ENCODE measurements at regions not wholly inside any gene's neighbourhood (a gene's known extent, or its start where the extent isn't known, plus 50 kb on each side); places are given as distances from the start of the nearest gene placed in this dataset.

DNA sequence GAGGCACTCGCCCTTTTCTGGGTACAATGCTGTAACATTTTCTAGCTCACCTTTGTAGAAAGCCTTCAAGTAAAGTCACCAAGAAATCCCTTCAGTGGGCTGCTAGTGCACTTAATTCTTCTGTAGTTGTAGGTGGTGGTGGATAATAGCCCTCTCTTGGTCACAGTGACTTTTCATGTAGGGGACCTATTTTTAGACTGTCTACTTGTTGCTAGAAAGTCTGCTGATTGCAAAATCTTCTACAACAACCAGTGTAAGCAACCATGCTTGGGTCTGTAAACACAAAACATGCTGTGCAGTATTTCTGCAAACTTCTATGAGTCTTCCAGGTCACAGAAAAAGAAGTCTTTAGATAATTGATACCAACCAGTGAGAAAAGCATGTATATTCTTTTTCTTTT is 55.6 kb downstream of the PBDC1 start:
- H3K36me3 ChIP-seq (replicated peaks in 1 of 2; ENCODE audit: control insufficient read depth in 1 of 2, insufficient read depth in 2 of 2, low read length in 2 of 2) = no peaks in the 10 kb centered on the region
- H2AFZ ChIP-seq (ENCODE audit: insufficient read depth, low read depth, low read length, poor library complexity, severe bottlenecking) = no peak overlapping the region
- no peaks in the 10 kb centered on the region for H3K4me1 ChIP-seq (ENCODE audit: control insufficient read depth in 1 of 2, insufficient read depth in 2 of 2, low read length in 2 of 2)
- TF ChIP-seq, protein P1, sequence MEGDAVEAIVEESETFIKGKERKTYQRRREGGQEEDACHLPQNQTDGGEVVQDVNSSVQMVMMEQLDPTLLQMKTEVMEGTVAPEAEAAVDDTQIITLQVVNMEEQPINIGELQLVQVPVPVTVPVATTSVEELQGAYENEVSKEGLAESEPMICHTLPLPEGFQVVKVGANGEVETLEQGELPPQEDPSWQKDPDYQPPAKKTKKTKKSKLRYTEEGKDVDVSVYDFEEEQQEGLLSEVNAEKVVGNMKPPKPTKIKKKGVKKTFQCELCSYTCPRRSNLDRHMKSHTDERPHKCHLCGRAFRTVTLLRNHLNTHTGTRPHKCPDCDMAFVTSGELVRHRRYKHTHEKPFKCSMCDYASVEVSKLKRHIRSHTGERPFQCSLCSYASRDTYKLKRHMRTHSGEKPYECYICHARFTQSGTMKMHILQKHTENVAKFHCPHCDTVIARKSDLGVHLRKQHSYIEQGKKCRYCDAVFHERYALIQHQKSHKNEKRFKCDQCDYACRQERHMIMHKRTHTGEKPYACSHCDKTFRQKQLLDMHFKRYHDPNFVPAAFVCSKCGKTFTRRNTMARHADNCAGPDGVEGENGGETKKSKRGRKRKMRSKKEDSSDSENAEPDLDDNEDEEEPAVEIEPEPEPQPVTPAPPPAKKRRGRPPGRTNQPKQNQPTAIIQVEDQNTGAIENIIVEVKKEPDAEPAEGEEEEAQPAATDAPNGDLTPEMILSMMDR (IDR thresholded peaks at IDR 0.05) = no peak
- no CpG with 5 or more reads among the region's 1 CpG for WGBS (ENCODE audit: insufficient coverage)
- no peak overlapping the region for H3K4me2 ChIP-seq (replicated peaks; ENCODE audit: extremely low read depth, low read length, poor library complexity, severe bottlenecking)
- no peak overlapping the region for H3K27ac Mint-ChIP-seq
- no peaks in the 10 kb centered on the region for H3K9me3 ChIP-seq (replicated peaks in 1 of 2; ENCODE audit: control insufficient read depth in 1 of 2, insufficient read depth in 1 of 2, low read length in 2 of 2)
- no peak overlapping the region for H3K9ac ChIP-seq (ENCODE audit: insufficient read depth, low read length, poor library complexity, severe bottlenecking)
- no peaks in the 10 kb centered on the region for H3K36me3 Mint-ChIP-seq
- DNase-seq = no peak
- H4K20me1 ChIP-seq (ENCODE audit: insufficient read depth, low read length) = no peaks in the 10 kb centered on the region
- H3K27ac ChIP-seq (ENCODE audit: low read depth in 1 of 2, low read length in 2 of 2) = no peak overlapping the region
- no peak overlapping the region for H3K4me3 Mint-ChIP-seq
- intact Hi-C loops (cut with micrococcal nuclease) = no loop called here
- peaks cover 0 to 3% (median 2%) of the 10 kb centered on the region in 3 donors for H3K27me3 Mint-ChIP-seq (ENCODE audit: low read depth in 3 of 3)
- peaks cover 0 to 13% (median 3%) of the 10 kb centered on the region in 7 donors for H3K9me3 Mint-ChIP-seq
- no peak overlapping the region for H3K4me3 ChIP-seq (replicated peaks in 1 of 3; ENCODE audit: low read depth in 2 of 3, low read length in 3 of 3)
- no peaks in the 10 kb centered on the region for H3K27me3 ChIP-seq (ENCODE audit: control insufficient read depth in 2 of 2, insufficient read depth in 2 of 2, low read length in 2 of 2)
- no peaks in the 10 kb centered on the region for H3K4me1 Mint-ChIP-seq
- H3K79me2 ChIP-seq (ENCODE audit: insufficient read depth, low read length) = no peaks in the 10 kb centered on the region

DNA sequence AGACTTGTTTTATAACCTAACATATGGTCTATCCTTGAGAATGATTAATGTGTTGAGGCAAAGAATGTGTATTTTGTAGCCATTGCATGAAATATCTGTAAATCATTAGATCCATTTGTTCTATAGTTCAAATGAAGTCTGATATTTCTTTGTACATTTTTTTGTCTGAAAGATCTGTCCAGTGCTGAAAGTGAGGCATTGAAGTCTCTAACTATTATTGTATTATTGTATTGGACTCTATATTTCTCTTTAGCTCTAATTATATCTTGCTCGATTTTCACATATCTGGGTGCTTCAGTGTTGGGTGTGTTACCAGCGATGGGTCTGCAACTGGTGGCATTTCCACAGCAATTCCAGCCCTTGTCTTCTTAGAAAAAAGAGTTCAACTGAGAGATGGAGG is 76.0 kb downstream of the PBDC1 start:
- peaks cover 0 to 4% (median 0%) of the 10 kb centered on the region in 7 donors for H3K9me3 Mint-ChIP-seq
- Histone ChIP-seq H3K79me2 (ENCODE audit: insufficient read depth, low read length) (no peaks in the 10 kb centered on the region), H3K4me3 (replicated peaks in 1 of 3; ENCODE audit: low read depth in 2 of 3, low read length in 3 of 3) (no peak overlapping the region), H3K27ac (ENCODE audit: low read depth in 1 of 2, low read length in 2 of 2) (no peak overlapping the region), H3K27me3 (ENCODE audit: control insufficient read depth in 2 of 2, insufficient read depth in 2 of 2, low read length in 2 of 2) (no peaks in the 10 kb centered on the region), H3K36me3 (replicated peaks in 1 of 2; ENCODE audit: control insufficient read depth in 1 of 2, insufficient read depth in 2 of 2, low read length in 2 of 2) (no peaks in the 10 kb centered on the region), H3K4me1 (ENCODE audit: control insufficient read depth in 1 of 2, insufficient read depth in 2 of 2, low read length in 2 of 2) (no peaks in the 10 kb centered on the region), H2AFZ (ENCODE audit: insufficient read depth, low read depth, low read length, poor library complexity, severe bottlenecking) (no peak overlapping the region), H3K4me2 (replicated peaks; ENCODE audit: extremely low read depth, low read length, poor library complexity, severe bottlenecking) (no peak overlapping the region), H3K9ac (ENCODE audit: insufficient read depth, low read length, poor library complexity, severe bottlenecking) (no peak overlapping the region), H3K9me3 (replicated peaks in 1 of 2; ENCODE audit: control insufficient read depth in 1 of 2, insufficient read depth in 1 of 2, low read length in 2 of 2) (no peaks in the 10 kb centered on the region), H4K20me1 (ENCODE audit: insufficient read depth, low read length) (no peaks in the 10 kb centered on the region)
- no peak overlapping the region for H3K27ac Mint-ChIP-seq
- intact Hi-C loops (cut with micrococcal nuclease) = no loop called here
- peaks cover 0 to 4% (median 0%) of the 10 kb centered on the region in 3 donors for H3K27me3 Mint-ChIP-seq (ENCODE audit: low read depth in 3 of 3)
- H3K36me3 Mint-ChIP-seq = no peaks in the 10 kb centered on the region
- H3K4me3 Mint-ChIP-seq = no peak overlapping the region
- no CpG with 5 or more reads among the region's 2 CpGs for WGBS (ENCODE audit: insufficient coverage)
- TF ChIP-seq, protein P1 (IDR thresholded peaks at IDR 0.05) = no peak
- no peak for DNase-seq
- no peaks in the 10 kb centered on the region for H3K4me1 Mint-ChIP-seq

Data from CD14-positive monocyte (primary cell).